IPS DF 19.7 (cell line): ENCODE measurements at regions not wholly inside any gene's neighbourhood (a gene's known extent, or its start where the extent isn't known, plus 50 kb on each side); places are given as distances from the start of the nearest gene placed in this dataset.
A peak's percentile ranks its signal among the peaks of the same experiment; 100 is the strongest.
"Not testable (repeated sequence)": the region's sequence is repeated elsewhere in the genome, so short reads cannot be mapped to it uniquely, and the experiment has no call there.

Experiments
- DNase-seq: peaks from one replicate; pipeline ENCODE4 v3.0.0-alpha.2; 2013; ENCODE audit warnings: low read depth, low spot score

GRCh38 chr6:140393665-140394540, 1019.5 kb upstream of the CITED2 start:
- DNase-seq, result no peak

- no peak for DNase-seq
These were observed 1014.4 kb upstream of the CITED2 start for GRCh38 chr6:140388815-140389214.

DNA sequence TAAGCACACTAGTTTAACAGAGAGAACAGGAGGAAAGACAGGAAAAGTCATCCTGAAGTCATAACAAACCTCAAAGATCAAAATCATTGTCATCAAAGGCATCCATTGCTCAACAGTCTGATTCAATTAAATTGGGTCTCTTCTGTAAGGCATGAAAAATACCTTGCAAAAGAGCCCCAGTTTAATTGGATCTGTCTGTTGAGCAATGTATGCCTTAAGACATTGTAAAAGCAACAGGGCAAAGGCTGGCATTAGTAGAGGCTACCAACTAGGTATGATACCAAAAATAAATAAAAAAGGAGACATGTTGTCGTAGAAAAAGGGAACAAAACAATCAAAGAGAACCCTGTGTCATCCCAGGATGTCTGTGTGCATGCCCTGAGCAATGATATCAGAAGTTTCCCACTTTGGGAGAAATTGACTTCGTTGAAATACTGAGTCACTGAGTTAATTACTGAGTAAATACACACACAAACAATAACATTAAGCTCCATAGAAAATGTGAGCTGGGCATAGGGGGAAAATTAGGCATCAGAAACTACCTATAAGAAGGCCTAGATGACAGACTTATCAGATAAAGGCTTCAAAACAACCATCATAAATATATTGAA, 1013.8 kb upstream of the CITED2 start:
- no peak for DNase-seq

- no peak for DNase-seq
These were observed 1011.2 kb upstream of the CITED2 start for GRCh38 chr6:140385679-140386078.

- no peak for DNase-seq
These were observed 1007.9 kb upstream of the CITED2 start for GRCh38 chr6:140382355-140382754.

- DNase-seq, result no peak
These were observed 1006.2 kb upstream of the CITED2 start for GRCh38 chr6:140380427-140381218.

DNA sequence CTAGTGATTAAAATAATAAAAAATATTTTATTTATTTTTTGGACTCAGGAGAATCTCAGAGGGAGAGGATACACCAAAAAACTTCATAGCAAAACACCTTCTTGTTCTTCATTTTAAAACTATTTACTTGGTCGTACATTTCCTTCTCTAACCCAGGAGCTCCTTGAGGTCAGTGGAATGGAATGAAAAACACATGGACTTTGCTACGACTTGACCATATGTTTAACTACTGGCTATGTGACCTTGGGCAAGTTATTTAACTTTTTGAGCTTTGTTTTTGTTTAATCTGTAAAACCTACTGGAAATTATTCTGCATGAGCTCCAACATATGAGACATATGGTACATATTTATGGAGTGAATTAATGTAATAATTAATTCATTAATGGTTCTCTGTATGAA, 1005.5 kb upstream of the CITED2 start:
- no peak for DNase-seq

DNA sequence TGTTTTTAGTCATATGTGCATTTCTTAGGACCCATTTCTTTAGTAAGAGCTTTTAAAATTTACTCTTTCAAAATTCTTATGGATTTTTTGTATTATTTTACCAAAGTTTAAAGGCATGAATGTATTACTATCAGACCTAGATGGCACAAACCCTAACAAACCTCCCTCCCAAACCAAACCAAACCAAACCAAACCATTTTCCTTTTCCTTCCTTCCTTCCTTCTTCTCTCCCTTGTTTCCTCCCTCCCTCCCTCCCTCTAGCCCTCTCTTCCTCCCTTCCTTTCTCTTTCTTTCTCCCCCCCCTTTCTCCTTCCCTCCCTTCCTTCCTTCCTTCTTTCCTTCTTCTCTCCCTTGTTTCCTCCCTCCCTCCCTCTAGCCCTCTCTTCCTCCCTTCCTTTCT, 1001.8 kb upstream of the CITED2 start:
- DNase-seq, result no peak

DNA sequence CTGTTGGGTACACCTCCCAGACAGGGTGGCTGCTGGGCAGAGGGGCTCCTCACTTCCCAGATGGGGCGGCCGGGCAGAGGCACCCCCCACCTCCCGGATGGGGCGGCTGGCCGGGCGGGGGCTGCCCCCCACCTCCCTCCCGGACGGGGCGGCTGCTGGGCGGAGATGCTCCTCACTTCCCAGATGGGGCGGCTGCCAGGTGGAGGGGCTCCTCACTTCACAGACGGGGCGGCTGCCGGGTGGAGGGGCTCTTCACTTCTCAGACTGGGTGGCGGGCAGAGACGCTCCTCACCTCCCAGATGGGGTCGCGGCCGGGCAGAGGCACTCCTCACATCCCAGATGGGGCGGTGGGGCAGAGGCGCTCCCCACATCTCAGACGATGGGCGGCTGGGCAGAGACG, 999.3 kb upstream of the CITED2 start:
- DNase-seq, result not testable (repeated sequence)

DNA sequence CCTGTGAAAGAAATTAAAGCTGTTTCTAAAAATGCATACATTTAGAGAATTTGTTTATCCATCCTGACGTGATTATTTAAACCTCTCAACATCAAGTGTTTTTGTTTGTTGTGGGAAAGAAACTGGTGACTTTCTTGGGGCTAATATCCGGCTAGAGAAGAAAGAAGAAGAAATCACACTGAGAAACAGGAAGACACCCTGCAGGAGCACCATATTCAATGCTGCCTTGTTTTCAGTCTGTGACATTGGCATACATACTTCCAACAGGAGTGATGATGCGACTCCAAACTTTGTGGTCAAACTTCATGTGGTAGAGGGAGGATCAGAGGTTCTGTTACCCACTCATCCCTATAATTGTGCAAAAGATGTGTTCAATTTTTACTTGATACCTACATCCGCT, 997.6 kb upstream of the CITED2 start:
- DNase-seq, result peak; percentile 3

DNA sequence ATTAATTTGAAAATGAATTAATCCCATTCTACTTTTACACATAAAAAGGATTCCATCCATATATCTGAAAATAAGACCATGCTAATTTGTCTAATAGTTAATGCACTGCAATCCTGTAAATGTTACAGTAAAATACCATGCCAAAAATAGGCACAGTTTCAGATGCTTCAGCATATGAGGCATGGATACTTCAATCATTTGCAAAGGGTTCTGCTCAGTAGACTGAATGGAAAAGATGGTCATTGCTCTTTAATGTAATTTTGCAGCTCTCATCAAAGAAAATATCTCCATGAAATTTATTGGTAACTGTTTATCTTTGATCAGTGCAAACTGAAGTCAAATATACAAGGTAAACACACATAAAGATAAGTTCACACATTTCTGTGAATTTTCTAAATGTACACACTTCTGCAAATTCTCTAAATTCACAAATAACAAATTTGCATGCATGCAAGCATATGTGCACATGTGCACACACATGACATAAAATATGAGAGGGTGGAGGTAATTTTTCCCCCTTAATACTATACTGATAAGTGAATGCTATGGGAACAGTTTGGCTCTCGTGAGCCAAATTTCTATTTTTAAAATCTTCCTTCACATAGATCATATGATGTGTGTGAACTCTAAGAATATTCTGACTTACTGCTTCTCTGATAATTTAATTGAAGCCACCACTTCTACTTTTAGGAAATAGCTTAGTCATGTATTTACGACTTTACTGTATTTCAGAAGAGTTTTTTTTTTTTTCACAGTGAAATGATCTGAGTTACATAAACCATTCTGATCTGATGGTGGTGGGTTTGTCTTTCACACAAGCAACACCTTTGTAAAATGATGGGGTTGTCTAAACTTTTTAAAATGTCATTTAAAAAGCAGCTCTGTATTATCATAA, 996.8 kb upstream of the CITED2 start:
- DNase-seq, result no peak

DNA sequence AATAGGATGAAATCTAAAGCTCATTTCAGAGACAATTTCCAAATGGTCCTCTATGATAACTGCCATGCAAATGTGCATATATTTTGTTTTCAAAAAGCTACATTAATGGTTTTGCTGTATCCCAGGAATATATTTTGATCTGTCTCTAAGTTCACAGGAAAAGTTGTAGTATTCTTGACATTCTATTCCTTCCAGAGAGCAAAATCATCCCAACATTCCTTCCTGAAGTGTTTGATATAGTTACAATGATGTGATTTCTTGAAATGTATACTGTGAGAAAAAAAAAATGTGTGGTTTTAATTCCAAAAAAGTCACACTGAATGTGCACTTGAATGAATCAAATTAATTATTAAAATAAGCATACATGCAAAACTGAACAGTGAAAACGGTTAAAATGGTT, 996.0 kb upstream of the CITED2 start:
- DNase-seq, result no peak

DNA sequence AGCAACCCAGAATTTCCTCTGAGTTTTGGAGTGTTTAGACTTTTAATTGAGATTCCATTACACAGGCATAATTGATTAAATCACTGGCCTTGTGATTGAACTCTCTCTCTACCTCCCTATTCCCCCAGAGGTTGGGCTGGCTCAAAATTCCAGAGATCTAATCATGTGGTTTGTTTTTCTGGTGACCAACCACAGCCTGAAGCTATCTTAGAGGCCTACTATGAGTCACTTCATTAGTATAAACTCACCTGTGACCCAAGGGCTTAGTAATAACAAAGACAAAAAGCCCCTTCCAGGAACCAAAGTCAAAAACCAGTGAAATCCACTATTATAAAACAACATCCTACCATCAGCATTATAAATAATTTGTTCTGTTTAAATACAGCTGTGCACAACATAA, 992.5 kb upstream of the CITED2 start:
- no peak for DNase-seq

- no peak for DNase-seq
These were observed 990.5 kb upstream of the CITED2 start for GRCh38 chr6:140364916-140365315.

- DNase-seq, result no peak
These were observed 986.2 kb upstream of the CITED2 start for GRCh38 chr6:140360651-140361050.

DNA sequence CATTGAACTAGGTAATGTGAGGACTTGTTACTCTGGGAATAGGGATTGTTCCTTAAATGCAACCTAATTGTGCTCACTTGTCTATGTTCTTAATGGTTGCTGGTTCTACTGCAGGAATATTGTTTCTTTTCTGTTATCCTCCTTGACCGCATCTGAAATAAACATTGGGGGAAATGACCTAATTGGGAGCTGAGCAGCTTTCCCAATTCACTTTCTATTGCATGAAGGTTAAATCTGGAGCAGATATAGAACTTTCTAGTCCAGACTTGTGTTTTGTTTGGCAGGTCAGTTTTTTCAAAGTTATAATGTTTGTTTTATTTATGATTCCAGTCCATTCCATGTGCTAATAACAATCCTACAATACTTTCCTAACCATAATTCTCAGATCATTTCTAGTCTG, 981.0 kb upstream of the CITED2 start:
- DNase-seq, result no peak

DNA sequence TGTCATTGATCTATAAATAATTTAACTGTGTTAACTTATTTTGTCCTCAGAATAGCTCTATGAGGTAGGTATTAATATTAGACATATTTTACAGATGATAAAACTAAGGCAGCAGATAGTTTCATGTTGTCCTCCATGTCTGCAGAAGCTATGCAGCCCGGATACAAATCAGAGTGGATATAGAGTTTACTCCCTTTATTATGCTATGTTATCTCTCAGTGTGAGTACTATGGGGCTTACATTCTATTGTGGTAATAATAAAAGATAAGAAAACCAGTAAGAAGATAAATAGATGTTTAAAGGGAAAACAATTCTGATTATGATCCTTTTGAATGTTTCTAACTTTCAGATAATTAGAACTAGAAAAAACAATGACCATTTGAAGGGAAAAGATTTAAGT, 979.8 kb upstream of the CITED2 start:
- no peak for DNase-seq

DNA sequence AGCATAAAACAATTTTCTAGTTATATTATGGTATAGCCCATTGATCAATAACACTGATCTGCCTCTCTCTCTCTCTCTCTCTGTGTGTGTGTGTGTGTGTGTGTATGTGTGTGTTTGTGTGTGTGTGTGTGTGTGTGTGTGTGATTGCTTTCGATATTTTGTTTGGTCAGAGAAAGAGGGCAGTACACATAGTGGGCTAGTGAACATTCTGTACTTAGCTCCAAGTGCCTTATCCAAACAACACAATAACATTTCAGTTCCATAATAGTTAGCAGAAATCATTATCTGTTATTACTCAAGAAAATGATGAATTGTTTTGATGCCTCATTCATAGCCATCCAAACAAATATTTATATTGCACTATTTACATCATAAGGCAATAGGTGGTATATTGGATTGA, 979.1 kb upstream of the CITED2 start:
- DNase-seq, result no peak

DNA sequence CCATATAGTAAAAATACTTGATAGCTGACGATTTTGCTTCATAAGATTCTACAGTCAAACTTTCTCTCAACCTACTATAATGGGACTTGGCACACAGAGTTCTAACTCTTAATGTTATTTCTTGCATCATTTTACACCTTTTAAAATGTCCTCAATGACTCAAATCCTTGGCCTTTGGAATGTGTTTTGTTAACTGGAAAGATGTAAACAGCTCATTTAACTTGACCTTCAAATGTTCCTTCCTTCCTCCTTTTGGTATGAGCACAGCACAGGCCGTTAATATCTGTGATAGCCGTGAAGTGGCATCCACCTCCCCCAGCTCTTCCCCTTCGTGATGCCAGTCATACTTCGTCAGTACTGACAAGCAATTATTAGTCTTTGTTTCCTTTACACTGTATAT, 972.0 kb upstream of the CITED2 start:
- no peak for DNase-seq

GRCh38 chr6:140345935-140346334, 971.5 kb upstream of the CITED2 start:
- no peak for DNase-seq

- DNase-seq, result no peak
These were observed 969.9 kb upstream of the CITED2 start for GRCh38 chr6:140344142-140344913.
